Lower leg skin (tissue), 4 donors: ENCODE measurements at regions not wholly inside any gene's neighbourhood (a gene's known extent, or its start where the extent isn't known, plus 50 kb on each side); places are given as distances from the start of the nearest gene placed in this dataset.

Experiments used
- DNase-seq, 2 donors: peaks; one replicate each; pipeline ENCODE4 v3.0.0-alpha.2; 2019; ENCODE audit warnings: low spot score in 2 of 2
- H3K4me3 ChIP-seq: fragments of 200-600 bp; sonication (generic); 2 replicates; pipeline ENCODE4 v1.5.1; 2017; ENCODE audit warnings: mild to moderate bottlenecking, low read depth; ENCODE audit not compliant: poor library complexity, severe bottlenecking
- CTCF ChIP-seq, 3 donors: fragments of 450-650 bp; IDR thresholded peaks; one replicate each; pipeline ENCODE4 v1.5.1; 2016; ENCODE audit warnings: antibody characterized with exemption in 3 of 3, mild to moderate bottlenecking in 3 of 3, moderate library complexity in 2 of 3
- POLR2A ChIP-seq, 2 donors: fragments of 450-650 bp; IDR thresholded peaks; one replicate each; pipeline ENCODE4 v1.6.1; 2016 to 2017; ENCODE audit warnings: antibody characterized with exemption in 2 of 2, mild to moderate bottlenecking in 1 of 2, moderate library complexity in 1 of 2
- WGBS, 2 donors: methylation state at CpG; one replicate each; pipeline ENCODE4 v1.1.5; 2018; 5-methylcytosine and 5-hydroxymethylcytosine counted together
- intact Hi-C: fragments of 100-400 bp; cut with DNase I; formaldehyde crosslinking; loops from one replicate; pipeline ENCODE4 v1.15.0; 2023; ENCODE audit warnings: low total_unique reads

DNA sequence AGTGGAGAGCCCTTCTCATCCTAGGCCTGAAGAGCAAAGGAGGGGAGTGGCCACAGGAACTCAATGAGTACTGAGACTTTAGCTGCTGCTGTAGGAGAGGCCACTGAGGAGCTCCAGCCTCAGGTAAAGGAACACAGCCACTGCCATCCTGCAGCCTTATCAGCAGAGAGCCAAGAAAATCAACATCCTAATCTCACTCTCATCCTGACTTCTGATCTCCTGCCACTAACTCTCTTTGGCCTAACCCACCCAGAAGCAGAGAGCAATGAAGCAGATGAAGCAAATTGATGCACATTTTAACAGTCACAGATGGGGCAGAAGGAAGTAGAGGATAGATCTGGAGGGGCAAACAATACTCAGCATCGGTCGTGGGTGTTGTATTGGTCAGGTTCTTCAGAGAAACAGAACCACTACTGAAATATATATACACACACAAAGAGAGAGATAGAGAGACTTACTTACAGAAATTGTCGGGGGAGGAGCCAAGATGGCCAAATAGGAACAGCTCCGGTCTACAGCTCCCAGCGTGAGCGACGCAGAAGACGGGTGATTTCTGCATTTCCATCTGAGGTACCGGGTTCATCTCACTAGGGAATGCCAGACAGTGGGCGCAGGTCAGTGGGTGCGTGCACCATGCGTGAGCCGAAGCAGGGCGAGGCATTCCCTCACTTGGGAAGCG, 297.6 kb downstream of the MTERF1 start:
- WGBS, 2 donors = 84 to 94% methylated on average over 15 of the region's 15 CpGs
- DNase-seq = no peak
- no peak overlapping the region for H3K4me3 ChIP-seq
- intact Hi-C loops = no loop called here
- no peak for TF ChIP-seq POLR2A (IDR thresholded peaks at IDR 0.05)
- no peak for TF ChIP-seq CTCF (IDR thresholded peaks at IDR 0.05)

DNA sequence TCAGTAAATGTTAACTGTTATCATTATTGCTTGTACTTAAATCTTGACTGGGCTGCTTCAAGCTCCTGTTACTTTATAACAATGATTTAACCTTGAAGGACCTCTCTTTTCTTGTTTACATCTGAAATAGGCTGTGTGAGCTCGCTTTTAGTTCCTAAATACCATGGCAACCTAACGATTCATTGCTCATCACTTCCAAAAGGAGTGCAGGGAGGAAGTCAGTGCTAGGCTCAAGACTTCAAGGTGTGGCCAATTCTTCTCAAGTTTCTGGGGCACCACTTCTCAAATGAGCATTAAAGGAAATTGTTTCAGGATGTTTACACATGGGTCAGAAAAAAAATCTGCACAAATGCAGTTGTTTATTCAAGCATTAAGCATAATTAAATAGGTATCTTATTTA, 284.2 kb downstream of the MTERF1 start:
- TF ChIP-seq CTCF (IDR thresholded peaks at IDR 0.05) = no peak
- TF ChIP-seq POLR2A (IDR thresholded peaks at IDR 0.05) = no peak
- no peak overlapping the region for H3K4me3 ChIP-seq
- WGBS, 2 donors = 32 to 44% methylated on average over 2 of the region's 2 CpGs
- DNase-seq = no peak
- intact Hi-C loops = no loop called here

DNA sequence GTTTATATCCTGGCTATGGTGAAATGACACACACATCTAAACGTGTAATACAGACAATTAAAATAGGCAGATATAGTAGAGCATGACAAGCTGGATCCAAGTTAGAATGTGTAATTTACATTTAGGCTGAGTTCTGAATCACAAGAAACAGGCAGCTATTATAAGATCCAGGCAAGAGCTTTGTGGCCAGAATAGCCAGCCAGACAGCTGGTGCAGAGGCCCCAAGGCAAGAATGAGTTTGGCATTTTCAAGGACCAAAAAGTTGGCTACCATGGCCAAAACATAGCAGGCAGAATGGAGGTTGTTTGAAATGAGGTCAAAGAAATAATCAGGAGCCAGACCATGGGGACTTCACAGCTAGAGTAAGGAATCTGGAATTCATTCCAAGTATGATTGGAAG, 281.7 kb downstream of the MTERF1 start:
- 50 to 58% methylated on average over 1 of the region's 1 CpG for WGBS, 2 donors
- TF ChIP-seq CTCF (IDR thresholded peaks at IDR 0.05) (no peak), POLR2A (IDR thresholded peaks at IDR 0.05) (no peak)
- intact Hi-C loops = no loop called here
- no peak for DNase-seq
- H3K4me3 ChIP-seq = no peak overlapping the region

DNA sequence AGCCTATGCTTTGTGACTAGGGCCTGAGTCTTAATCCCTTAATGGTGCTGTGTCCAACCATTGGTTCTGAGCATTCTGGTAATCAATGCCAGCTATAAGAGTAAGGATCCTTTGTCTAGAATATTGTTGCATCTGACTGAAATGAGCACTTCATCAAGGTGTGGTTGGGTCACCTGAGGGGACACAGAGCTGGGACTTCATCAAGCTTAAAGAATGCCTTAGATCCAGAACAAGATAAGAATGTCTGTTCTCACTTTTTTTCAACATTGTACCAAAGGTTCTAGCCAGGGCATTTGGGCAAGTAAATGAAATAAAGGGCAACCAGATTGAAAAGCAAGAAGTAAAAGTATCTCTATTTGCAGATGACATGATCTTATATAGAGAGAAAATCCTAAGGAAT, 280.4 kb downstream of the MTERF1 start:
- TF ChIP-seq CTCF (IDR thresholded peaks at IDR 0.05) (no peak), POLR2A (IDR thresholded peaks at IDR 0.05) (no peak)
- no peak for DNase-seq
- intact Hi-C loops = no loop called here
- no peak overlapping the region for H3K4me3 ChIP-seq

GRCh38 chr7:91603707-91604106, 276.8 kb downstream of the MTERF1 start:
- intact Hi-C loops = no loop called here
- WGBS, 2 donors = 82 to 87% methylated on average over 3 of the region's 3 CpGs
- no peak overlapping the region for H3K4me3 ChIP-seq
- no peak for DNase-seq
- TF ChIP-seq CTCF (IDR thresholded peaks at IDR 0.05) (no peak), POLR2A (IDR thresholded peaks at IDR 0.05) (no peak)

- intact Hi-C loops = no loop called here
- no peak for DNase-seq
- TF ChIP-seq CTCF (IDR thresholded peaks at IDR 0.05) (no peak), POLR2A (IDR thresholded peaks at IDR 0.05) (no peak)
- 70 to 78% methylated on average over 2 of the region's 2 CpGs for WGBS, 2 donors
- H3K4me3 ChIP-seq = no peak overlapping the region
Measured at GRCh38 chr7:91608606-91609005, 271.9 kb downstream of the MTERF1 start.
